ENCODE measurements at regions not wholly inside any gene's neighbourhood (a gene's known extent, or its start where the extent isn't known, plus 50 kb on each side); places are given as distances from the start of the nearest gene placed in this dataset.

- no peak for TF ChIP-seq SIN3A (IDR thresholded peaks at IDR 0.05; ENCODE audit: borderline replicate concordance, insufficient read depth, low read length)
- TF ChIP-seq POLR2AphosphoS5 (IDR thresholded peaks at IDR 0.05; ENCODE audit: low read depth, low read length) = no peak
- no peak for TF ChIP-seq REST (IDR thresholded peaks at IDR 0.05; ENCODE audit: insufficient read depth in 1 of 2, low read depth in 2 of 2, low read length in 2 of 2)
- TF ChIP-seq TAF1 (IDR thresholded peaks at IDR 0.05; ENCODE audit: borderline replicate concordance, insufficient read depth, low read length) = no peak
- TF ChIP-seq FOXP2 (optimal IDR thresholded peaks at IDR 0.05; ENCODE audit: borderline replicate concordance, extremely low read depth, extremely low read length, insufficient read depth) = no peak
Measured at GRCh38 chr6:14765106-14765505, 480.8 kb upstream of the JARID2 start.
